Ovary (tissue), 3 donors: ENCODE measurements at regions not wholly inside any gene's neighbourhood (a gene's known extent, or its start where the extent isn't known, plus 50 kb on each side); places are given as distances from the start of the nearest gene placed in this dataset.
"Not testable (repeated sequence)": the region's sequence is repeated elsewhere in the genome, so short reads cannot be mapped to it uniquely, and the experiment has no call there.

Source experiments
- CTCF ChIP-seq, 3 donors: fragments of 450-650 bp in 2 of 3; fragments of 200-600 bp in 1 of 3; IDR thresholded peaks; one replicate each; pipeline versions ENCODE4 v1.5.1 to v1.8.0; 2016 to 2022; ENCODE audit warnings: antibody characterized with exemption in 3 of 3, mild to moderate bottlenecking in 1 of 3
- EP300 ChIP-seq: sonication (generic); formaldehyde crosslinking; IDR thresholded peaks from one replicate; pipeline ENCODE4 v1.6.1; 2017; ENCODE audit warnings: antibody characterized with exemption
- POLR2A ChIP-seq: fragments of 450-650 bp; IDR thresholded peaks from one replicate; pipeline ENCODE4 v1.6.1; 2017; ENCODE audit warnings: antibody characterized with exemption, mild to moderate bottlenecking, moderate library complexity
- donor health status: DM: no; HTN: no; CAD: no.

GRCh38 chr5:109621266-109621665 lies 68.5 kb upstream of the MAN2A1 start:
- TF ChIP-seq POLR2A; CTCF (IDR thresholded peaks at IDR 0.05); EP300: not testable (repeated sequence)
